GM12878 (cell line): ENCODE measurements at regions not wholly inside any gene's neighbourhood (a gene's known extent, or its start where the extent isn't known, plus 50 kb on each side); places are given as distances from the start of the nearest gene placed in this dataset.

Experiments
- EZH2 ChIP-seq: IDR thresholded peaks from 2 replicates; pipeline ENCODE4 v1.6.1; 2012; ENCODE audit warnings: low read depth, mild to moderate bottlenecking, control low read depth, inconsistent platforms, low read length, borderline replicate concordance; ENCODE audit not compliant: control insufficient read depth
- FOS ChIP-seq: IDR thresholded peaks from 3 replicates; pipeline ENCODE4 v1.6.1; 2011; ENCODE audit warnings: borderline replicate concordance; ENCODE audit not compliant: insufficient read length; ENCODE audit errors: extremely low read depth
- SP1 ChIP-seq: IDR thresholded peaks from one replicate; pipeline ENCODE4 v1.6.1; 2011; ENCODE audit warnings: low read depth, low read length
- ZNF274 ChIP-seq: IDR thresholded peaks from one replicate; pipeline ENCODE4 v1.8.0; 2011; ENCODE audit not compliant: insufficient read length, insufficient read depth
- TF ChIP-seq, protein P1 (sequence below): fragments of 450-650 bp; formaldehyde crosslinking; IDR thresholded peaks from 2 replicates; pipeline ENCODE4 v1.4.0; 2022; ENCODE audit warnings: mild to moderate bottlenecking, moderate library complexity

DNA sequence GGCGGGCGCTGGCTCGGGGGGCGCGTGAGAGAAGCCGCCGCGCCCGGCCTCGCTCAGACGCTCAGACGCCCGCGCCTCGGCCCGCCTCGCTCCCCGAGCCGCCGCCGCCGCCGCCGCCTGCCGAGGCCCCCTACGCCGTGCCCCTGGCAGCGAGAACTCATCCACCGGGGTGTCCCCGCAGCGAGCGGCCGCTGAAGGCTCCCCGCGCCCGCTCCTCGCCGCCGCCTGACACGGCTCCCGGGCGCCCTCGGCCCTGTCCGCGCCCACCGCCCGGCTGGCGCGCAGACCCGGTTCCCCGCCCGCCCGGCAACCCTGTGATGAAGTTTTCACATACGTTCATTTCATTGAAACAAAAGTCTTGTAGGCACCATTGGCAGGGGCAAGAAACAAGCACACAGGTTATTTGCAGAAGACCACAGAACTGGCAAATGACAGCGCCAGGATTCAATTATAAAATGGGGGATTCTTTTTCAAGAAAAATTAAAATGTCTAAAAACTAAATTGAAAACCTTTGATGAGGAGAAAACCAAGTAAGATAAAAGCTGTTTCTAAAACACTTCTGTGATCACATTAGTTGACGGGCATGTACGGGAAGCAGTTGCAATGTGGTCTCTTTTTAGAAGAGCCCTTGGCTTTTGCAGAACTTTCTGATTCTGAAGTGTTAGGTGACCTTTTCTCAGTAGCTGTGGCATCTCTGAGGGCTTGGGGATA is 50.5 kb upstream of the TUBA3D start:
- TF ChIP-seq, protein P1, sequence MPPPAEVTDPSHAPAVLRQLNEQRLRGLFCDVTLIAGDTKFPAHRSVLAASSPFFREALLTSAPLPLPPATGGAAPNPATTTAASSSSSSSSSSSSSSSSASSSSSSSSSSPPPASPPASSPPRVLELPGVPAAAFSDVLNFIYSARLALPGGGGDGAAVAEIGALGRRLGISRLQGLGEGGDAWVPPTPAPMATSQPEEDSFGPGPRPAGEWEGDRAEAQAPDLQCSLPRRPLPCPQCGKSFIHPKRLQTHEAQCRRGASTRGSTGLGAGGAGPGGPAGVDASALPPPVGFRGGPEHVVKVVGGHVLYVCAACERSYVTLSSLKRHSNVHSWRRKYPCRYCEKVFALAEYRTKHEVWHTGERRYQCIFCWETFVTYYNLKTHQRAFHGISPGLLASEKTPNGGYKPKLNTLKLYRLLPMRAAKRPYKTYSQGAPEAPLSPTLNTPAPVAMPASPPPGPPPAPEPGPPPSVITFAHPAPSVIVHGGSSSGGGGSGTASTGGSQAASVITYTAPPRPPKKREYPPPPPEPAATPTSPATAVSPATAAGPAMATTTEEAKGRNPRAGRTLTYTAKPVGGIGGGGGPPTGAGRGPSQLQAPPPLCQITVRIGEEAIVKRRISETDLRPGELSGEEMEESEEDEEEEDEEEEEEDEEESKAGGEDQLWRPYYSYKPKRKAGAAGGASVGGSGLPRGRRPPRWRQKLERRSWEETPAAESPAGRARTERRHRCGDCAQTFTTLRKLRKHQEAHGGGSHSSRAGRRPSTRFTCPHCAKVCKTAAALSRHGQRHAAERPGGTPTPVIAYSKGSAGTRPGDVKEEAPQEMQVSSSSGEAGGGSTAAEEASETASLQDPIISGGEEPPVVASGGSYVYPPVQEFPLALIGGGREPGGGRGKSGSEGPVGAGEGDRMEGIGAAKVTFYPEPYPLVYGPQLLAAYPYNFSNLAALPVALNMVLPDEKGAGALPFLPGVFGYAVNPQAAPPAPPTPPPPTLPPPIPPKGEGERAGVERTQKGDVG = no peak
- no peak for TF ChIP-seq EZH2
- TF ChIP-seq ZNF274 = no peak
- no peak for TF ChIP-seq SP1
- TF ChIP-seq FOS = no peak
